Gastrocnemius medialis (tissue), 4 donors: ENCODE measurements at regions not wholly inside any gene's neighbourhood (a gene's known extent, or its start where the extent isn't known, plus 50 kb on each side); places are given as distances from the start of the nearest gene placed in this dataset.

Experiments used
- CTCF ChIP-seq, 5 experiments: fragments of 450-650 bp in 3 of 5; fragments of 200-600 bp in 2 of 5; sonication (generic) in 2 of 5; IDR thresholded peaks in 4 of 5; conservative IDR thresholded peaks in 1 of 5; 1 replicate in 4 of 5; 2 replicates in 1 of 5; pipeline ENCODE4 v1.5.1; 2016 to 2019; ENCODE audit warnings: antibody characterized with exemption in 5 of 5, mild to moderate bottlenecking in 3 of 5, moderate library complexity in 3 of 5
- POLR2A ChIP-seq, 2 donors: fragments of 450-650 bp; IDR thresholded peaks; one replicate each; pipeline ENCODE4 v1.6.1; 2017; ENCODE audit warnings: antibody characterized with exemption in 2 of 2, mild to moderate bottlenecking in 2 of 2, moderate library complexity in 2 of 2

DNA sequence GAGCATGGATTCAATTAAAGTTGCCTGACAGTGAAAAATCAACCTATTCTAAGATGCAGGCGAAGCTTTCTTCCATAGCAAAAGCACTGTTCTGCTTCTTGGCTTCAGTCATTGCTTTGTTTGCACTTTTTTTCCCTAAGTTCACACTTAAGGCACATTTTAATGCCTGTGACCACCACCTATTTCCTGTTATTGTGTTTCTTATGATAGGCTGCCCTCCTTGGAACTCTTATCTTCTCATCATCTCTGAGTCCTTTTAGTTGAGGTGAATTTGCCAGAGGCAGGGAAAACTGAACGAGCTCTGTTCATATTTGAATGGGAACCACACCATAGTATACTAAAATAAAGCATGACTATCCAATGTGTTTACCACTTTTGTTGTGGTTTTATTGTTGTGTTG, 119.8 kb downstream of the SPCS3 start:
- TF ChIP-seq CTCF (IDR thresholded peaks at IDR 0.05 in 4 of 5, conservative IDR thresholded peaks at IDR 0.05 in 1 of 5) (no peak), POLR2A (IDR thresholded peaks at IDR 0.05) (no peak)
